A673 (cell line): ENCODE measurements at regions not wholly inside any gene's neighbourhood (a gene's known extent, or its start where the extent isn't known, plus 50 kb on each side); places are given as distances from the start of the nearest gene placed in this dataset.

ENCODE experiments used
- CTCF ChIP-seq: fragments of 300-800, 200-600 bp; sonication (generic); conservative IDR thresholded peaks from 2 replicates; pipeline ENCODE4 v1.5.1; 2017; ENCODE audit warnings: low read depth, mild to moderate bottlenecking, antibody characterized with exemption, low read length, moderate library complexity, mixed read lengths
- EZH2 ChIP-seq: fragments of 200-600 bp; sonication (generic); IDR thresholded peaks from 2 replicates; pipeline ENCODE4 v1.6.1; 2017; ENCODE audit warnings: borderline replicate concordance, low read depth, mild to moderate bottlenecking, mixed read lengths, antibody characterized with exemption, low read length; ENCODE audit not compliant: poor library complexity, severe bottlenecking

GRCh38 chr1:90413519-90413918 is 303.6 kb downstream of the BARHL2 start:
- TF ChIP-seq EZH2 (no peak), CTCF (no peak)
